T-helper 2 cell (primary cell): ENCODE measurements at regions not wholly inside any gene's neighbourhood (a gene's known extent, or its start where the extent isn't known, plus 50 kb on each side); places are given as distances from the start of the nearest gene placed in this dataset.

Experiments
- DNase-seq, 5 experiments: peaks; one replicate each; pipeline versions ENCODE4 v3.0.0 to v3.0.0-alpha.2; 2012 to 2022

GRCh38 chr7:17611611-17612010, 313.2 kb downstream of the AHR start:
- DNase-seq = no peak

- no peak for DNase-seq
These were observed 315.0 kb downstream of the AHR start for GRCh38 chr7:17613338-17614041.

- no peak for DNase-seq
These were observed 318.9 kb downstream of the AHR start for GRCh38 chr7:17617380-17617779.

GRCh38 chr7:17617857-17618651, 319.6 kb downstream of the AHR start:
- no peak for DNase-seq

- no peak for DNase-seq
These were observed 320.2 kb downstream of the AHR start for GRCh38 chr7:17618652-17618974.

GRCh38 chr7:17619196-17619818, 320.9 kb downstream of the AHR start:
- no peak for DNase-seq

GRCh38 chr7:17620566-17620965, 319.7 kb downstream of the SNX13 start:
- no peak for DNase-seq

- DNase-seq = no peak
These were observed 317.8 kb downstream of the SNX13 start for GRCh38 chr7:17622451-17622850.

GRCh38 chr7:17623546-17624185, 316.6 kb downstream of the SNX13 start:
- no peak for DNase-seq

- no peak for DNase-seq
These were observed 315.9 kb downstream of the SNX13 start for GRCh38 chr7:17624379-17624778.

- no peak for DNase-seq
These were observed 315.3 kb downstream of the SNX13 start for GRCh38 chr7:17625043-17625442.

- DNase-seq = no peak
These were observed 314.1 kb downstream of the SNX13 start for GRCh38 chr7:17626235-17626634.

- no peak for DNase-seq
These were observed 309.2 kb downstream of the SNX13 start for GRCh38 chr7:17631061-17631460.

- no peak for DNase-seq
These were observed 307.9 kb downstream of the SNX13 start for GRCh38 chr7:17632384-17632783.

- no peak for DNase-seq
These were observed 307.2 kb downstream of the SNX13 start for GRCh38 chr7:17633067-17633466.

GRCh38 chr7:17638727-17639126, 301.6 kb downstream of the SNX13 start:
- no peak for DNase-seq

- DNase-seq = peak in 1 of 5 experiments; percentile 26
These were observed 299.4 kb downstream of the SNX13 start for GRCh38 chr7:17640730-17641377.

GRCh38 chr7:17645500-17645899, 294.8 kb downstream of the SNX13 start:
- no peak for DNase-seq

GRCh38 chr7:17646253-17646956, 293.9 kb downstream of the SNX13 start:
- no peak for DNase-seq

GRCh38 chr7:17651341-17651740, 289.0 kb downstream of the SNX13 start:
- DNase-seq = no peak

GRCh38 chr7:17651863-17652385, 288.4 kb downstream of the SNX13 start:
- DNase-seq = no peak

GRCh38 chr7:17654940-17655339, 285.4 kb downstream of the SNX13 start:
- no peak for DNase-seq
